HCT116 (cell line): ENCODE measurements at regions not wholly inside any gene's neighbourhood (a gene's known extent, or its start where the extent isn't known, plus 50 kb on each side); places are given as distances from the start of the nearest gene placed in this dataset.

ENCODE experiments used
- ATAC-seq: fragments of 200-7000 bp; cut with Tn5 transposase; 2 replicates; pipeline ENCODE4 v1.9.1; 2020; ENCODE audit warnings: mild to moderate bottlenecking, moderate library complexity
- BruUV-seq: library from RNA; stranded (reverse); fragments of 400-500 nt; replicated peaks from 2 replicates; lab custom pipeline; 2021; lab: Mats Ljungman, UMichigan
- CTCF ChIA-PET: fragments of 300-600 bp; sonication (Branson Sonifier 250); formaldehyde crosslinking; loops from one replicate; lab custom pipeline; 2021; ENCODE audit warnings: antibody characterized with exemption; lab: Charles Lee
- POLR2A ChIA-PET: fragments of 300-600, 350-600 bp; sonication (Branson Sonifier 250); formaldehyde crosslinking; loops from one replicate; lab custom pipeline; 2021; ENCODE audit warnings: antibody characterized with exemption; lab: Charles Lee
- RAD21 ChIA-PET, 2 experiments: fragments of 300-600 bp; sonication (Branson Sonifier 250); formaldehyde crosslinking; loops; one replicate each; lab custom pipeline; 2023; ENCODE audit warnings: low total read pairs in 2 of 2; ENCODE audit not compliant: uncharacterized antibody in 2 of 2, unreplicated experiment in 2 of 2, low non-redundant PET in 1 of 2; lab: Charles Lee
- DNase-seq: peaks from one replicate; pipeline ENCODE4 v3.0.0-alpha.2; 2010; ENCODE audit warnings: low read depth, low spot score
- H2AFZ ChIP-seq: fragments of 200-600 bp; shearing (Covaris generic), sonication (generic); 2 replicates; pipeline ENCODE4 v1.6.1; 2017; ENCODE audit warnings: low read depth, mixed run types, mixed read lengths, antibody characterized with exemption, low read length; ENCODE audit not compliant: poor library complexity, severe bottlenecking
- H3K27ac ChIP-seq: 2 replicates; pipeline ENCODE4 v1.5.1; 2012; ENCODE audit warnings: low read depth, low read length
- H3K27me3 ChIP-seq: fragments of 200-600 bp; sonication (generic); 2 replicates; pipeline ENCODE4 v1.6.1; 2016; ENCODE audit warnings: mixed run types, low read length, mixed read lengths; ENCODE audit not compliant: insufficient read depth
- H3K36me3 ChIP-seq, 2 experiments: fragments of 200-500 bp in 1 of 2; fragments of 200-600 bp in 1 of 2; sonication (Bioruptor generic) in 1 of 2; sonication (generic) in 1 of 2; 2 replicates each; pipeline versions ENCODE4 v1.5.1 to v1.6.1; 2014 to 2016; ENCODE audit warnings: low read length in 2 of 2, inconsistent platforms in 1 of 2, mixed read lengths in 1 of 2, mixed run types in 1 of 2; ENCODE audit not compliant: insufficient read depth in 2 of 2, control insufficient read depth in 1 of 2
- H3K4me1 ChIP-seq, 2 experiments: fragments of 200-600 bp in 1 of 2; sonication (generic) in 1 of 2; 2 replicates each; pipeline versions ENCODE4 v1.5.1 to v1.6.1; 2012 to 2017; ENCODE audit warnings: low read length in 2 of 2, inconsistent platforms in 1 of 2, mild to moderate bottlenecking in 1 of 2, mixed read lengths in 1 of 2, mixed run types in 1 of 2, moderate library complexity in 1 of 2; ENCODE audit not compliant: insufficient read depth in 2 of 2, control insufficient read depth in 1 of 2
- H3K4me2 ChIP-seq: fragments of 200-600 bp; sonication (generic); 2 replicates; pipeline ENCODE4 v1.6.1; 2017; ENCODE audit warnings: mixed run types, low read length, mixed read lengths
- H3K4me3 ChIP-seq, 2 experiments: fragments of 200-600 bp in 1 of 2; sonication (generic) in 1 of 2; replicated peaks in 1 of 2; 2 replicates each; pipeline ENCODE4 v1.5.1; 2011 to 2016; ENCODE audit warnings: low read length in 2 of 2, control low read depth in 1 of 2, low read depth in 1 of 2, mild to moderate bottlenecking in 1 of 2, mixed read lengths in 1 of 2, mixed run types in 1 of 2
- H3K79me2 ChIP-seq: fragments of 200-600 bp; sonication (generic); 2 replicates; pipeline ENCODE4 v1.6.1; 2017; ENCODE audit warnings: mild to moderate bottlenecking, mixed run types, low read length, moderate library complexity, mixed read lengths; ENCODE audit not compliant: insufficient read depth
- H3K9ac ChIP-seq: fragments of 200-600 bp; sonication (generic); 2 replicates; pipeline ENCODE4 v1.6.1; 2016; ENCODE audit warnings: low read length, mixed read lengths
- H3K9me2 ChIP-seq: fragments of 200-600 bp; sonication (generic), shearing (Covaris generic); 2 replicates; pipeline ENCODE4 v1.6.1; 2017; ENCODE audit warnings: mixed run types, mild to moderate bottlenecking, moderate library complexity; ENCODE audit not compliant: insufficient read depth
- H3K9me3 ChIP-seq, 2 experiments: fragments of 200-500 bp in 1 of 2; fragments of 200-600 bp in 1 of 2; sonication (Bioruptor generic) in 1 of 2; sonication (generic) in 1 of 2; 2 replicates each; pipeline ENCODE4 v1.6.1; 2014 to 2017; ENCODE audit warnings: low read length in 2 of 2, mixed read lengths in 2 of 2, inconsistent platforms in 1 of 2, low read depth in 1 of 2, mild to moderate bottlenecking in 1 of 2, mixed run types in 1 of 2, moderate library complexity in 1 of 2; ENCODE audit not compliant: control insufficient read depth in 1 of 2, insufficient read depth in 1 of 2
- H4K20me1 ChIP-seq: fragments of 200-600 bp; sonication (generic), shearing (Covaris generic); 2 replicates; pipeline ENCODE4 v1.6.1; 2017; ENCODE audit warnings: mixed run types, mild to moderate bottlenecking, moderate library complexity; ENCODE audit not compliant: insufficient read depth
- CEBPB ChIP-seq: IDR thresholded peaks from 2 replicates; pipeline ENCODE4 v1.6.1; 2012; ENCODE audit warnings: low read depth
- POLR2A ChIP-seq: IDR thresholded peaks from 2 replicates; pipeline ENCODE4 v1.7.0; 2011; ENCODE audit warnings: borderline replicate concordance; ENCODE audit not compliant: insufficient read depth, insufficient read length; ENCODE audit errors: extremely low read depth
- POLR2AphosphoS5 ChIP-seq: IDR thresholded peaks from 2 replicates; pipeline ENCODE4 v1.6.1; 2011; ENCODE audit warnings: mild to moderate bottlenecking, low read depth, low read length, moderate library complexity
- RAD21 ChIP-seq: IDR thresholded peaks from 2 replicates; pipeline ENCODE4 v1.6.1; 2012; ENCODE audit warnings: low read depth, mild to moderate bottlenecking
- SRF ChIP-seq: IDR thresholded peaks from 2 replicates; pipeline ENCODE4 v1.6.1; 2012; ENCODE audit warnings: low read depth
- ZFX ChIP-seq: fragments of 450-650 bp; IDR thresholded peaks from 2 replicates; pipeline ENCODE4 v1.6.1; 2017
- intact Hi-C: fragments of 100-400 bp; cut with micrococcal nuclease; formaldehyde crosslinking; loops from 2 replicates; pipeline ENCODE4 v1.10.0; 2022
- TF ChIP-seq, protein P1 (sequence below), 3 experiments: fragments of 200-600 bp in 1 of 3; sonication (generic) in 1 of 3; IDR thresholded peaks in 2 of 3; conservative IDR thresholded peaks in 1 of 3; 2 replicates each; pipeline ENCODE4 v1.5.1; 2012 to 2017; ENCODE audit warnings: low read depth in 2 of 3, low read length in 2 of 3, antibody characterized with exemption in 1 of 3, borderline replicate concordance in 1 of 3, control low read depth in 1 of 3, mild to moderate bottlenecking in 1 of 3, mixed read lengths in 1 of 3, mixed run types in 1 of 3, moderate library complexity in 1 of 3; ENCODE audit not compliant: insufficient read depth in 1 of 3
- TF ChIP-seq, protein P2 (sequence below): IDR thresholded peaks from 2 replicates; pipeline ENCODE4 v1.6.1; 2012

DNA sequence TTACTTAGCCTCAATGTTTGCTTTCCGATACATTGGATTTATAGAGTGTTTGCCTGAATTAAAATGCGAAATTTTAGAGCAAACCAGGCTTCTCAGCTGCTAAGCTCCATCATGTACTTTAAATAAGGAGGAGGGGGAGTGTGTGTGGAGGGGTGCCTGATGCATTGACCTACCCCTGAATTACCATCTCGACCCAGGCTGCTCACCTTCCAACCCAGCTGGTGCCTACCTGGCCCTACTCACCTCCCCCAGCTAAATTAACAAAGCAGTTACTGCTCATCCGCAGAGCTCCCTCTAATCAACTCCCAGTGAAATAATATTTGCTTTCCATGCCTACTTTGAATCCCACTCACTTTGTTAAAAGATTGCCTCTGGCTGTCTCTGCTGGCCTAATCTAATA lies 544.5 kb downstream of the MAFB start:
- BruUV-seq: no TSS peak
- H3K9me3 ChIP-seq: peaks cover 0 to 4% of the 10 kb centered on the region in 2 experiments; a peak in 1 of 4 replicates

DNA sequence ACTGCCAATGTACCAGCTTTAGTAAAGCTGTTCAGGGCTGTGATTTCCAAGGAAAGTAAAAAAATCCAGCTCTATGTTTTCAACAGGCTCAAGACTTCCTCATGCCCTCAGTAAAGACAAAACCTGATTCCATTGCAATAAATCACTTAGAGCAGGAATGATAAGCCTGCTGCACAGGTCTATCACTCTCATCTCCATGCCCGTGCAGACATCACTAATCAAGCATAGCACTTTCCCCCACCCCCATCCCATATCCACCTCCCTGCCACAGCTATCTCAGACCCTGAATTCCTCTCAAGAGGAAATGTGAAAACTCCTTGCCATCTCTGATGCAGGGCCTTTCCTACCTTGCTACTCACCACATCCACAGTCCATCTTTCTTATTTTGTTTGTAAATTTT lies 554.9 kb downstream of the MAFB start:
- intact Hi-C loops: no loop called here
- H3K9ac ChIP-seq: no peak overlapping the region
- ATAC-seq (no peak), DNase-seq (no peak)
- ChIA-PET RAD21 (no interaction called here), CTCF (no interaction called here), POLR2A (no interaction called here)
- BruUV-seq: no TSS peak
- H3K9me3 ChIP-seq: peaks cover 0 to 7% of the 10 kb centered on the region in 2 experiments; a peak in 1 of 4 replicates
- H4K20me1 ChIP-seq: no peaks in the 10 kb centered on the region
- H3K9me2 ChIP-seq: no peaks in the 10 kb centered on the region
- TF ChIP-seq ZFX (no peak), POLR2AphosphoS5 (no peak), RAD21 (no peak), POLR2A (no peak), CEBPB (no peak)
- TF ChIP-seq, protein P1, sequence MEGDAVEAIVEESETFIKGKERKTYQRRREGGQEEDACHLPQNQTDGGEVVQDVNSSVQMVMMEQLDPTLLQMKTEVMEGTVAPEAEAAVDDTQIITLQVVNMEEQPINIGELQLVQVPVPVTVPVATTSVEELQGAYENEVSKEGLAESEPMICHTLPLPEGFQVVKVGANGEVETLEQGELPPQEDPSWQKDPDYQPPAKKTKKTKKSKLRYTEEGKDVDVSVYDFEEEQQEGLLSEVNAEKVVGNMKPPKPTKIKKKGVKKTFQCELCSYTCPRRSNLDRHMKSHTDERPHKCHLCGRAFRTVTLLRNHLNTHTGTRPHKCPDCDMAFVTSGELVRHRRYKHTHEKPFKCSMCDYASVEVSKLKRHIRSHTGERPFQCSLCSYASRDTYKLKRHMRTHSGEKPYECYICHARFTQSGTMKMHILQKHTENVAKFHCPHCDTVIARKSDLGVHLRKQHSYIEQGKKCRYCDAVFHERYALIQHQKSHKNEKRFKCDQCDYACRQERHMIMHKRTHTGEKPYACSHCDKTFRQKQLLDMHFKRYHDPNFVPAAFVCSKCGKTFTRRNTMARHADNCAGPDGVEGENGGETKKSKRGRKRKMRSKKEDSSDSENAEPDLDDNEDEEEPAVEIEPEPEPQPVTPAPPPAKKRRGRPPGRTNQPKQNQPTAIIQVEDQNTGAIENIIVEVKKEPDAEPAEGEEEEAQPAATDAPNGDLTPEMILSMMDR (IDR thresholded peaks at IDR 0.05 in 2 of 3, conservative IDR thresholded peaks at IDR 0.05 in 1 of 3; ENCODE audit: borderline replicate concordance in 1 of 3, insufficient read depth in 1 of 3, low read depth in 2 of 3, low read length in 2 of 3): no peak
- no peak overlapping the region for H3K27ac ChIP-seq
- H3K27me3 ChIP-seq: no peaks in the 10 kb centered on the region
- H2AFZ ChIP-seq: no peak overlapping the region
- H3K4me1 ChIP-seq: no peaks in the 10 kb centered on the region
- no peak overlapping the region for H3K4me2 ChIP-seq
- H3K4me3 ChIP-seq: no peak overlapping the region
- H3K36me3 ChIP-seq: no peaks in the 10 kb centered on the region
- no peaks in the 10 kb centered on the region for H3K79me2 ChIP-seq

More for the DNA sequence above, 544.5 kb downstream of the MAFB start:
- H3K27ac ChIP-seq: no peak overlapping the region
- TF ChIP-seq, protein P2, sequence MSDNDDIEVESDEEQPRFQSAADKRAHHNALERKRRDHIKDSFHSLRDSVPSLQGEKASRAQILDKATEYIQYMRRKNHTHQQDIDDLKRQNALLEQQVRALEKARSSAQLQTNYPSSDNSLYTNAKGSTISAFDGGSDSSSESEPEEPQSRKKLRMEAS: no peak
- no peak for TF ChIP-seq SRF
- TF ChIP-seq RAD21: no peak
- TF ChIP-seq, all 23 proteins: peak for 0
- Histone ChIP-seq H3K4me2 (no peak overlapping the region), H3K9ac (no peak overlapping the region), H2AFZ (no peak overlapping the region), H3K4me1 (no peaks in the 10 kb centered on the region), H4K20me1 (no peaks in the 10 kb centered on the region), H3K9me2 (no peaks in the 10 kb centered on the region), H3K27me3 (no peaks in the 10 kb centered on the region), H3K4me3 (no peak overlapping the region), H3K36me3 (no peaks in the 10 kb centered on the region), H3K79me2 (no peaks in the 10 kb centered on the region)
- CTCF ChIA-PET: no interaction called here
- DNase-seq (no peak), ATAC-seq (no peak)
- intact Hi-C loops: no loop called here
- RAD21 ChIA-PET: no interaction called here
- POLR2A ChIA-PET: no interaction called here
